LNCAP (cell line): ENCODE measurements at regions not wholly inside any gene's neighbourhood (a gene's known extent, or its start where the extent isn't known, plus 50 kb on each side); places are given as distances from the start of the nearest gene placed in this dataset.
A peak's percentile ranks its signal among the peaks of the same experiment; 100 is the strongest.

Experiments used
- CTCF ChIP-seq: fragments of 450-650 bp; IDR thresholded peaks from 2 replicates; pipeline ENCODE4 v1.5.1; 2017; ENCODE audit warnings: mild to moderate bottlenecking

- no peak for TF ChIP-seq CTCF
Measured at GRCh38 chr10:64038107-64038506, 516.9 kb downstream of the REEP3 start.

GRCh38 chr10:64039198-64039597, 518.0 kb downstream of the REEP3 start:
- TF ChIP-seq CTCF: no peak

- no peak for TF ChIP-seq CTCF
Measured at GRCh38 chr10:64040781-64041180, 519.6 kb downstream of the REEP3 start.

- TF ChIP-seq CTCF: peak; percentile 100
Measured at GRCh38 chr10:64041185-64041988, 520.2 kb downstream of the REEP3 start.

- no peak for TF ChIP-seq CTCF
Measured at GRCh38 chr10:64041989-64042490, 520.8 kb downstream of the REEP3 start.

GRCh38 chr10:64044098-64044497, 522.9 kb downstream of the REEP3 start:
- TF ChIP-seq CTCF: no peak

GRCh38 chr10:64054392-64054791, 533.2 kb downstream of the REEP3 start:
- TF ChIP-seq CTCF: no peak
